Ishikawa (cell line): ENCODE measurements at regions not wholly inside any gene's neighbourhood (a gene's known extent, or its start where the extent isn't known, plus 50 kb on each side); places are given as distances from the start of the nearest gene placed in this dataset.

Experiments
- CEBPB ChIP-seq: IDR thresholded peaks from 2 replicates; pipeline ENCODE4 v1.6.1; 2012
- EGR1 ChIP-seq: IDR thresholded peaks from 2 replicates; pipeline ENCODE4 v1.6.1; 2012
- EP300 ChIP-seq: IDR thresholded peaks from 2 replicates; pipeline ENCODE4 v1.6.1; 2012; ENCODE audit warnings: borderline replicate concordance
- FOXM1 ChIP-seq: IDR thresholded peaks from 2 replicates; pipeline ENCODE4 v1.6.1; 2012; ENCODE audit warnings: low read depth, borderline replicate concordance
- RAD21 ChIP-seq: IDR thresholded peaks from 2 replicates; pipeline ENCODE4 v1.6.1; 2012; ENCODE audit warnings: low read depth
- REST ChIP-seq: IDR thresholded peaks from 2 replicates; pipeline ENCODE4 v1.6.1; 2012; ENCODE audit warnings: low read depth, mild to moderate bottlenecking
- TAF1 ChIP-seq: IDR thresholded peaks from 2 replicates; pipeline ENCODE4 v1.6.1; 2012; ENCODE audit warnings: low read depth, mild to moderate bottlenecking
- TCF12 ChIP-seq: IDR thresholded peaks from 2 replicates; pipeline ENCODE4 v1.6.1; 2012; ENCODE audit warnings: low read depth
- YY1 ChIP-seq: IDR thresholded peaks from 2 replicates; pipeline ENCODE4 v1.6.1; 2012; ENCODE audit warnings: low read depth
- ZBTB7A ChIP-seq: IDR thresholded peaks from 2 replicates; pipeline ENCODE4 v1.6.1; 2012; ENCODE audit warnings: low read depth

DNA sequence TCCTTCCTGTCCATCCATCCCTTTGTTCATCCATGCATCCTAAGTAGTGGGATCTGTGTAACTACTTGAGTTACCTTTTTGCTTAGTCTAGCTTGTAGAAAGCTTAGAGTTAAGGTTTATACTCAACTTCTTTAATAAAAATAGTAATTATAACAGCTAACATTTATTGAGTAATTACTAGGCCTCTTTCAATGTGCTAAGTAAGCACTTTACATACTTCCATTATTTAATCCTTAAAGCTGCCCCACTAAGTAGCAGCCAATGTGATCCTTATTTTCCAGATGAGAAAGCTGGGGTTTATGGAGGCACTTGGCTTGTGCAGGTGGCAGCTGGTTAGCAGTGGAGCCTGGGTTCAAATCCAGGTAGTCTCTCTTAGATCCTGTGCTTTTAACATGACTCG is 182.9 kb downstream of the FGF9 start:
- no peak for TF ChIP-seq RAD21
- no peak for TF ChIP-seq FOXM1
- no peak for TF ChIP-seq REST
- no peak for TF ChIP-seq CEBPB
- no peak for TF ChIP-seq TCF12
- no peak for TF ChIP-seq TAF1
- no peak for TF ChIP-seq EGR1
- TF ChIP-seq EP300: no peak
- TF ChIP-seq ZBTB7A: no peak
- no peak for TF ChIP-seq YY1
